Esophagus (tissue), 2 donors: ENCODE measurements at regions not wholly inside any gene's neighbourhood (a gene's known extent, or its start where the extent isn't known, plus 50 kb on each side); places are given as distances from the start of the nearest gene placed in this dataset.

ENCODE experiments used
- H3K27ac ChIP-seq, 2 donors: one replicate each; pipeline ENCODE4 v1.5.1; 2013; ENCODE audit warnings: low read depth in 2 of 2, mild to moderate bottlenecking in 2 of 2, inconsistent platforms in 1 of 2, low read length in 1 of 2, moderate library complexity in 1 of 2
- H3K27me3 ChIP-seq, 2 donors: one replicate each; pipeline ENCODE4 v1.6.1; 2013; ENCODE audit warnings: low read length in 2 of 2, control low read depth in 1 of 2, mild to moderate bottlenecking in 1 of 2; ENCODE audit not compliant: insufficient read depth in 2 of 2, control insufficient read depth in 1 of 2
- H3K36me3 ChIP-seq, 2 donors: one replicate each; pipeline ENCODE4 v1.6.1; 2013; ENCODE audit warnings: low read length in 1 of 2; ENCODE audit not compliant: control insufficient read depth in 2 of 2, insufficient read depth in 2 of 2
- H3K4me1 ChIP-seq, 2 donors: one replicate each; pipeline ENCODE4 v1.6.1; 2013; ENCODE audit warnings: low read length in 1 of 2; ENCODE audit not compliant: control insufficient read depth in 2 of 2, insufficient read depth in 2 of 2
- H3K4me3 ChIP-seq, 2 donors: one replicate each; pipeline ENCODE4 v1.5.1; 2013; ENCODE audit warnings: low read length in 2 of 2, mild to moderate bottlenecking in 2 of 2, low read depth in 1 of 2, moderate library complexity in 1 of 2
- H3K9me3 ChIP-seq, 2 donors: one replicate each; pipeline ENCODE4 v1.6.1; 2013; ENCODE audit warnings: mild to moderate bottlenecking in 2 of 2, low read depth in 1 of 2, low read length in 1 of 2, moderate library complexity in 1 of 2; ENCODE audit not compliant: control insufficient read depth in 2 of 2, insufficient read depth in 1 of 2
- WGBS, 2 donors: extraction: QIAGEN DNeasy Blood & Tissue Kit; methylation state at CpG; one replicate each; pipeline ENCODE4 v1.1.7; 2013; 5-methylcytosine and 5-hydroxymethylcytosine counted together
- donor health status: healthy with polysubstance abuse.
- donor health status: Bipolar disorder and iron deficiency.

- H3K27me3 ChIP-seq = no peaks in the 10 kb centered on the region
- H3K4me1 ChIP-seq = peaks cover 1 to 2% of the 10 kb centered on the region in 2 donors
- H3K9me3 ChIP-seq = no peaks in the 10 kb centered on the region
- H3K36me3 ChIP-seq = no peaks in the 10 kb centered on the region
- no peak overlapping the region for H3K4me3 ChIP-seq
- no peak overlapping the region for H3K27ac ChIP-seq
- WGBS, 2 donors = 82 to 84% methylated on average over 5 of the region's 5 CpGs
Observed at GRCh38 chr10:3233486-3233990, 61.0 kb upstream of the PITRM1 start.

GRCh38 chr10:3231951-3232730 lies 59.6 kb upstream of the PITRM1 start:
- H3K36me3 ChIP-seq = no peaks in the 10 kb centered on the region
- peaks cover 4% of the 10 kb centered on the region in 2 donors for H3K4me1 ChIP-seq
- WGBS, 2 donors = 90 to 93% methylated on average over 12 of the region's 12 CpGs
- H3K27me3 ChIP-seq = no peaks in the 10 kb centered on the region
- H3K9me3 ChIP-seq = no peaks in the 10 kb centered on the region
- no peak overlapping the region for H3K27ac ChIP-seq
- H3K4me3 ChIP-seq = no peak overlapping the region

- Histone ChIP-seq H3K27me3 (no peaks in the 10 kb centered on the region), H3K27ac (no peak overlapping the region), H3K36me3 (no peaks in the 10 kb centered on the region), H3K4me1 (peaks cover 4% of the 10 kb centered on the region in 2 donors), H3K4me3 (no peak overlapping the region), H3K9me3 (no peaks in the 10 kb centered on the region)
- WGBS, 2 donors = 68 to 79% methylated on average over 3 of the region's 3 CpGs
Observed at GRCh38 chr10:3229815-3230214, 57.2 kb upstream of the PITRM1 start.

- 80 to 86% methylated on average over 10 of the region's 10 CpGs for WGBS, 2 donors
- Histone ChIP-seq H3K27ac (no peak overlapping the region), H3K4me3 (no peak overlapping the region), H3K4me1 (peaks cover 4% of the 10 kb centered on the region in 2 donors), H3K9me3 (no peaks in the 10 kb centered on the region), H3K27me3 (no peaks in the 10 kb centered on the region), H3K36me3 (no peaks in the 10 kb centered on the region)
Observed at GRCh38 chr10:3228629-3228945, 56.0 kb upstream of the PITRM1 start.

GRCh38 chr10:3226960-3227744 lies 54.6 kb upstream of the PITRM1 start:
- no peaks in the 10 kb centered on the region for H3K36me3 ChIP-seq
- H3K4me3 ChIP-seq = no peak overlapping the region
- H3K9me3 ChIP-seq = no peaks in the 10 kb centered on the region
- peaks cover 4% of the 10 kb centered on the region in 2 donors for H3K4me1 ChIP-seq
- 38 to 50% methylated on average over 11 of the region's 11 CpGs for WGBS, 2 donors
- H3K27ac ChIP-seq = no peak overlapping the region
- no peaks in the 10 kb centered on the region for H3K27me3 ChIP-seq

GRCh38 chr10:3225561-3225960 lies 53.0 kb upstream of the PITRM1 start:
- Histone ChIP-seq H3K36me3 (no peaks in the 10 kb centered on the region), H3K4me1 (peaks cover 4% of the 10 kb centered on the region in 2 donors), H3K4me3 (no peak overlapping the region), H3K27ac (no peak overlapping the region), H3K27me3 (no peaks in the 10 kb centered on the region), H3K9me3 (no peaks in the 10 kb centered on the region)
- WGBS, 2 donors = 67 to 72% methylated on average over 3 of the region's 3 CpGs

- H3K27ac ChIP-seq = no peak overlapping the region
- H3K36me3 ChIP-seq = no peaks in the 10 kb centered on the region
- H3K27me3 ChIP-seq = no peaks in the 10 kb centered on the region
- no peak overlapping the region for H3K4me3 ChIP-seq
- H3K9me3 ChIP-seq = no peaks in the 10 kb centered on the region
- peaks cover 4% of the 10 kb centered on the region in 2 donors for H3K4me1 ChIP-seq
- WGBS, 2 donors = 98 to 99% methylated on average over 3 of the region's 3 CpGs
Observed at GRCh38 chr10:3224241-3224640, 51.7 kb upstream of the PITRM1 start.

GRCh38 chr10:3222626-3223025 lies 50.0 kb upstream of the PITRM1 start:
- no peaks in the 10 kb centered on the region for H3K27me3 ChIP-seq
- H3K4me1 ChIP-seq = no peaks in the 10 kb centered on the region
- no peaks in the 10 kb centered on the region for H3K36me3 ChIP-seq
- no peaks in the 10 kb centered on the region for H3K9me3 ChIP-seq
- 81 to 88% methylated on average over 3 of the region's 3 CpGs for WGBS, 2 donors
- no peak overlapping the region for H3K27ac ChIP-seq
- no peak overlapping the region for H3K4me3 ChIP-seq
